ENCODE measurements at regions not wholly inside any gene's neighbourhood (a gene's known extent, or its start where the extent isn't known, plus 50 kb on each side); places are given as distances from the start of the nearest gene placed in this dataset.

DNA sequence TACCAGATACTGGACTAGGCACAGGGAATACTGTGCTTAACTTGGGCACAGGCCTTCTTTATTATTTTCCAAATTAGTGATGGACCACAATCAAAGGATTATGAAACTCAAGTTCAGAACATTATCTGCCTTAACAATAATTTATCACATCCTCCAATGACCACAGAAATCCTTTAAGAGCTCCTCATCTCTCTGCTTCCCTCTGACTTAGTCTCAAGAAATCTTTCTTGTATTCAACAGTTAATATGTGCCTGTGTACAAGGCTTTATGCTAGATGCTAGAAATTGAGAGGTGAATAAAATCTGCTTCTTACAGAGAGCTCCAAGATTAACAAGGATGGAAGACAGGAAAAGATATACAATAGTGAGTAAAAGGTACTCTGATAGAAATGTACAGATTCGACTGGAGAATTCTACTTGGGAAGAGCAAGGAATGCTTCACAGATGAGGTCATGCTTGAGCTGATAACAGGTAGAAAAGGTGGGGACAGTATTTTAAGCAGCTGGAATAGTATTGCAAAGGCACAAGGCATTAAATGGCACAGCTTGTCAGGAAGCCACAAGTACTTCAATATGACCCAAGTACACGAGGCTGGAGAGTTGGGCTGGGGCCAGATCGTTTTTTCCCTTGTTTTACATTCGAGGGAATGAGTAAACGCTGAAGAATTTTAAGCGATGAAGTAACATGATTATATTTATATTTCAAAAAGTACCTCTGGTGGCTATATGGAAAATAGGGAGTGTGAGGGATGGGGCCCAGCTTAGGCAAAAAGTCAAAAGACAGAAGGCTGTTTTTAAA, 55.1 kb upstream of the ARID2 start:
- no peak for DNase-seq (ENCODE audit: low read depth in 1 of 2, low spot score in 1 of 2)
- H3K27ac ChIP-seq (replicated peaks): no peak overlapping the region
- TF ChIP-seq, protein P1, sequence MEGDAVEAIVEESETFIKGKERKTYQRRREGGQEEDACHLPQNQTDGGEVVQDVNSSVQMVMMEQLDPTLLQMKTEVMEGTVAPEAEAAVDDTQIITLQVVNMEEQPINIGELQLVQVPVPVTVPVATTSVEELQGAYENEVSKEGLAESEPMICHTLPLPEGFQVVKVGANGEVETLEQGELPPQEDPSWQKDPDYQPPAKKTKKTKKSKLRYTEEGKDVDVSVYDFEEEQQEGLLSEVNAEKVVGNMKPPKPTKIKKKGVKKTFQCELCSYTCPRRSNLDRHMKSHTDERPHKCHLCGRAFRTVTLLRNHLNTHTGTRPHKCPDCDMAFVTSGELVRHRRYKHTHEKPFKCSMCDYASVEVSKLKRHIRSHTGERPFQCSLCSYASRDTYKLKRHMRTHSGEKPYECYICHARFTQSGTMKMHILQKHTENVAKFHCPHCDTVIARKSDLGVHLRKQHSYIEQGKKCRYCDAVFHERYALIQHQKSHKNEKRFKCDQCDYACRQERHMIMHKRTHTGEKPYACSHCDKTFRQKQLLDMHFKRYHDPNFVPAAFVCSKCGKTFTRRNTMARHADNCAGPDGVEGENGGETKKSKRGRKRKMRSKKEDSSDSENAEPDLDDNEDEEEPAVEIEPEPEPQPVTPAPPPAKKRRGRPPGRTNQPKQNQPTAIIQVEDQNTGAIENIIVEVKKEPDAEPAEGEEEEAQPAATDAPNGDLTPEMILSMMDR (IDR thresholded peaks at IDR 0.05; ENCODE audit: insufficient read depth, low read length): no peak
- TF ChIP-seq POLR2AphosphoS5 (IDR thresholded peaks at IDR 0.05; ENCODE audit: low read depth): no peak
- no peaks in the 10 kb centered on the region for H3K27me3 ChIP-seq (ENCODE audit: insufficient read depth, poor library complexity, severe bottlenecking)
- H3K4me3 ChIP-seq (replicated peaks; ENCODE audit: insufficient read depth, low read length): no peak overlapping the region

DNA sequence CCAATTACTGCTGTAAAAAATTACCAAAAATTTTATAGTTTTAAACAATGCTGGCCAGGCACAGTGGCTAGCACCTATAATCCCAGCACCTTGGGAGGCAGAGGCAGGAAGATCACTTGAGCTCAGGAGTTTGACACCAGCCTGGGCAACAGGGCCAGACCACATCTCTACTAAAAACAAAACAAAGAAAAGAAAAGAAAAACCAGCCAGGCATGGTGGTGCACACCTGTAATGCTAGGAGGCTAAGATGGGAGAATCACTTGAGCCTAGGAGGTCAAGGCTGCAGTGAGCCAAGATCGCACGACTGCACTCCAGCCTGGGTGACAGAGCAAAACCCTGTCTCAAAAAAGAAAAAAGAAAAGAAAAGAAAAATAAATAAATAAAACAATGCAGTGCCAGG, 54.0 kb upstream of the ARID2 start:
- no peak for DNase-seq (ENCODE audit: low read depth in 1 of 2, low spot score in 1 of 2)
- Histone ChIP-seq H3K4me3 (replicated peaks; ENCODE audit: insufficient read depth, low read length) (no peak overlapping the region), H3K27me3 (ENCODE audit: insufficient read depth, poor library complexity, severe bottlenecking) (no peaks in the 10 kb centered on the region), H3K27ac (replicated peaks) (no peak overlapping the region)
- TF ChIP-seq GABPA (IDR thresholded peaks at IDR 0.05; ENCODE audit: low read depth) (no peak), POLR2AphosphoS5 (IDR thresholded peaks at IDR 0.05; ENCODE audit: low read depth) (no peak), REST (IDR thresholded peaks at IDR 0.05; ENCODE audit: insufficient replicate concordance, low read depth) (no peak), SPI1 (IDR thresholded peaks at IDR 0.05; ENCODE audit: borderline replicate concordance, low read depth) (no peak)
- TF ChIP-seq, protein P1 (IDR thresholded peaks at IDR 0.05; ENCODE audit: insufficient read depth, low read length): no peak

All from HL-60 (cell line).